Duodenal mucosa (tissue), 2 donors: ENCODE measurements at regions not wholly inside any gene's neighbourhood (a gene's known extent, or its start where the extent isn't known, plus 50 kb on each side); places are given as distances from the start of the nearest gene placed in this dataset.
"Not testable (repeated sequence)": the region's sequence is repeated elsewhere in the genome, so short reads cannot be mapped to it uniquely, and the experiment has no call there.

Source experiments
- H3K27ac ChIP-seq: one replicate; pipeline ENCODE4 v1.7.0; 2013; ENCODE audit warnings: low read depth, low read length
- H3K27me3 ChIP-seq, 2 donors: one replicate each; pipeline ENCODE4 v1.7.0; 2013; ENCODE audit warnings: low read length in 2 of 2, control low read depth in 1 of 2; ENCODE audit not compliant: insufficient read depth in 2 of 2, control insufficient read depth in 1 of 2
- H3K36me3 ChIP-seq, 2 donors: one replicate each; pipeline ENCODE4 v1.7.0; 2013; ENCODE audit warnings: low read length in 2 of 2, control low read depth in 1 of 2; ENCODE audit not compliant: insufficient read depth in 2 of 2, control insufficient read depth in 1 of 2
- H3K4me1 ChIP-seq, 2 donors: one replicate each; pipeline ENCODE4 v1.7.0; 2013; ENCODE audit warnings: low read length in 2 of 2, control low read depth in 1 of 2; ENCODE audit not compliant: insufficient read depth in 2 of 2, control insufficient read depth in 1 of 2
- H3K4me3 ChIP-seq, 2 donors: one replicate each; pipeline ENCODE4 v1.7.0; 2013; ENCODE audit warnings: low read length in 2 of 2, low read depth in 1 of 2
- H3K9ac ChIP-seq, 2 donors: one replicate each; pipeline ENCODE4 v1.7.0; 2013; ENCODE audit warnings: low read length in 2 of 2, low read depth in 1 of 2
- H3K9me3 ChIP-seq, 2 donors: one replicate each; pipeline ENCODE4 v1.7.0; 2013; ENCODE audit warnings: low read length in 2 of 2, control low read depth in 1 of 2; ENCODE audit not compliant: control insufficient read depth in 1 of 2

DNA sequence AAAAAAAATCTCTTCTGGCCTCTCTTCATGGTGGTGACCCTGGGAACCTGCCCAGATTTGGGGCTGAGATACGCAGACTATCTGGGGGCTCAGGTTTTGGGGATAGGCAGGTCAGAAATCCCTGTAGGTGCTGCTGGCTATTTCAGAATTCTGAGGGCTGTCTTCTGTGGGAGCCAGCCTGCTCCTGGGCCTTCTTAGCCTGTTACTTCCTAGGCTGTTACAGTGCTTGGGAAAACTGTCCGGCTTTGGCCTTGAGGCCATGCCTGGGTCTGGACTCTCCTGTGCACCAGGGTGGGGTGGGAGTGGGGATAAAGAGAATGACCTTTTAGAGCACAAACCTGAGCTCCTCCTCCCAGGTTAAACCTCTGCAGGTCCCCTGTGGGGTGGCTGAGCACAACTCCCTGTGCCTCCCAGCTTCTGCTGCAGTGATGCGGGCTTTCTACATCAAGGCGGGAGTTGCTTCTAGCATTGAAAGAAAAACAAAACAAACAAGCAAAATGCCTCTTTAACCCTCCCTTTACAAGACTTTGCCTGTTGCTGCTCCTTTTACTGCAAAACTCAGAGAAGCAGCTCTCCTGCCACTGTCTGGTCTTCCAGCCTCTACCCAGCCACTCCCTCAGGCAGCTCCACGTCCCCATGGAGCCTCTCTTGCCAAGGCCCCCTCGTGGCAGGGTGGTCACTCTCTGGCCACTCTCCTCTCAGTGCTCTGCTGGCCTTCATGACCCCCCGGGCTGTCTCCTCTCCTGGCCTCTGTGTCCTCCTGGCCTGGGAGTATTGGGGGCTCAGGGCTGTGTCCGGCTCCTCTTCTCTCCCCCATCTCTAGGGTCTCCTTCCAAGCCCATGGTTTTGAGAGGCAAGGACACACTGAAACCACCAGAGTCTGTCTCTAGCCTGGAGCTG is 293.0 kb upstream of the HS6ST1 start:
- H3K36me3 ChIP-seq, result no peaks in the 10 kb centered on the region
- H3K4me1 ChIP-seq, result no peaks in the 10 kb centered on the region
- no peaks in the 10 kb centered on the region for H3K9me3 ChIP-seq
- no peak overlapping the region for H3K27ac ChIP-seq
- H3K9ac ChIP-seq, result no peak overlapping the region
- H3K4me3 ChIP-seq, result no peak overlapping the region
- no peaks in the 10 kb centered on the region for H3K27me3 ChIP-seq

GRCh38 chr2:128612628-128613027 is 294.0 kb upstream of the HS6ST1 start:
- H3K4me3 ChIP-seq, result no peak overlapping the region
- H3K4me1 ChIP-seq, result no peaks in the 10 kb centered on the region
- no peaks in the 10 kb centered on the region for H3K36me3 ChIP-seq
- H3K27ac ChIP-seq, result no peak overlapping the region
- H3K27me3 ChIP-seq, result no peaks in the 10 kb centered on the region
- no peak overlapping the region for H3K9ac ChIP-seq
- no peaks in the 10 kb centered on the region for H3K9me3 ChIP-seq

- no peaks in the 10 kb centered on the region for H3K9me3 ChIP-seq
- no peak overlapping the region for H3K27ac ChIP-seq
- H3K27me3 ChIP-seq, result no peaks in the 10 kb centered on the region
- no peaks in the 10 kb centered on the region for H3K36me3 ChIP-seq
- no peak overlapping the region for H3K9ac ChIP-seq
- no peak overlapping the region for H3K4me3 ChIP-seq
- no peaks in the 10 kb centered on the region for H3K4me1 ChIP-seq
These were observed 294.7 kb upstream of the HS6ST1 start for GRCh38 chr2:128613351-128613750.

GRCh38 chr2:128613876-128614275 is 295.2 kb upstream of the HS6ST1 start:
- no peaks in the 10 kb centered on the region for H3K27me3 ChIP-seq
- H3K36me3 ChIP-seq, result no peaks in the 10 kb centered on the region
- H3K27ac ChIP-seq, result no peak overlapping the region
- no peaks in the 10 kb centered on the region for H3K4me1 ChIP-seq
- no peaks in the 10 kb centered on the region for H3K9me3 ChIP-seq
- H3K9ac ChIP-seq, result no peak overlapping the region
- no peak overlapping the region for H3K4me3 ChIP-seq

DNA sequence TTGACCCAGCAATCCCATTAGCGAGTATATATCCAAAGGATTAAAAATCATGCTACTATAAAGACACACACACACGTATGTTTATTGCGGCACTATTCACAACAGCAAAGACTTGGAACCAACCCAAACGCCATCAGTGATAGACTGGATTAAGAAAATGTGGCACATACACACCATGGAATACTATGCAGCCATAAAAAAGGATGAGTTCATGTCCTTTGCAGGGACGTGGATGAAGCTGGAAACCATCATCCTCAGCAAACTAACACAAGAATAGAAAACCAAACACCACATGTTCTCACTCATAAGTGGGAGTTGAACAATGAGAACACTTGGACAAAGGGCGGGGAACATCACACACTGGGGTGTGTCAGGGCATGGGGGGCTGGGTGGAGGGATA is 296.2 kb upstream of the HS6ST1 start:
- H3K4me3 ChIP-seq, H3K36me3 ChIP-seq, H3K9ac ChIP-seq, H3K4me1 ChIP-seq, H3K27ac ChIP-seq, H3K9me3 ChIP-seq, H3K27me3 ChIP-seq: not testable (repeated sequence)

GRCh38 chr2:128615571-128615970 is 296.9 kb upstream of the HS6ST1 start:
- Histone ChIP-seq H3K36me3 (no peaks in the 10 kb centered on the region), H3K27me3 (no peaks in the 10 kb centered on the region)

DNA sequence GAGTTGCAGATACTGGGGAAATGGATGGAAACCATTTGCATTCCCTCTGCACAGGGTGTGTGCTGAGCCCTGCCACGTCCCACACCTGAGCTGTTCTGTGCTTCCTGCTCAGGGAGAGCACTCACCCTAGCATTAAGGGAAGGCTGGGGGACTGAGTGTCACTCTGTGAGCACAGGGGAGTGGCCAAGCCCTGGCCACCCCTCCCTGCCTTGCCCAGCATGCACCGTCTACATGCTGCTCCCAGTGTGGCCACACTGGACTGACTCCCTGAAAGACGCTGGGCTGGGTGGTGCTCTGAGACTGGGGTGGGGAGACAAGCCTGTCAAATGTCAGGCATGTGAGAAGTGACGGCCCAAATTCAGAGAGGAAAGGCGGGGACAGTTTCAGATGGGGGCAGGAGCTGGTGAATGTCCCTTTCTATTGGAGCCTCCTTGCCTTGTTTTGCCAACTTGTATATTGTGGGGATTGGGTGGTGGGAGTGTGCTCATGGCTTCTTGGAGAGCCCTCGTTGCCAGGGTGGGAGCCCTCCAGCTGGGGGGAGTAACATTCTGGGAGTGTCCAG is 298.4 kb upstream of the HS6ST1 start:
- no peak overlapping the region for H3K9ac ChIP-seq
- no peaks in the 10 kb centered on the region for H3K36me3 ChIP-seq
- H3K4me3 ChIP-seq, result no peak overlapping the region
- no peaks in the 10 kb centered on the region for H3K4me1 ChIP-seq
- no peak overlapping the region for H3K27ac ChIP-seq
- H3K27me3 ChIP-seq, result no peaks in the 10 kb centered on the region
- no peaks in the 10 kb centered on the region for H3K9me3 ChIP-seq

More at GRCh38 chr2:128615571-128615970, 296.9 kb upstream of the HS6ST1 start:
- Histone ChIP-seq H3K9me3 (no peaks in the 10 kb centered on the region), H3K27ac (no peak overlapping the region), H3K4me3 (no peak overlapping the region), H3K9ac (no peak overlapping the region), H3K4me1 (no peaks in the 10 kb centered on the region)

GRCh38 chr2:128617661-128618060 is 299.0 kb upstream of the HS6ST1 start:
- H3K9ac ChIP-seq, result no peak overlapping the region
- H3K9me3 ChIP-seq, result no peaks in the 10 kb centered on the region
- no peak overlapping the region for H3K4me3 ChIP-seq
- no peaks in the 10 kb centered on the region for H3K4me1 ChIP-seq
- H3K36me3 ChIP-seq, result no peaks in the 10 kb centered on the region
- H3K27ac ChIP-seq, result no peak overlapping the region
- H3K27me3 ChIP-seq, result no peaks in the 10 kb centered on the region

DNA sequence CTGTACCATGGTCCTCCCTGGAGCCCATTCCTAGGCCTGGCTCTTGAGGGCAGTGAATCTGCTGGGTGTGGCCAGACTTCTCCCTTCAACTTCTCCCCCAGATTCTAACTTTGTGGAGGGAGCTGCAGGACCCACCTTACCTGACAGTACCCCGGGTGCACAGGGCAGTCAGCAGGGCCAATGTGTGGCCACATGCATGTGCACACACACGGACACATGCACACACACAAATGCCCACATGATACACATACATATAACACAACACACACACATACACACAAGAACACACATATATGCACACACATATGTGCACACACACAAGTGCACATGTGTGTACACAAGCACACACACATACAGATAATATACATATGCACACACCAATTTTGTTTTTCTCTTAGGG is 300.0 kb upstream of the HS6ST1 start:
- H3K9ac ChIP-seq, result no peak overlapping the region
- no peak overlapping the region for H3K27ac ChIP-seq
- H3K4me1 ChIP-seq, result peaks cover 0 to 9% of the 10 kb centered on the region in 2 donors
- no peaks in the 10 kb centered on the region for H3K36me3 ChIP-seq
- H3K9me3 ChIP-seq, result no peaks in the 10 kb centered on the region
- H3K4me3 ChIP-seq, result no peak overlapping the region
- H3K27me3 ChIP-seq, result no peaks in the 10 kb centered on the region

DNA sequence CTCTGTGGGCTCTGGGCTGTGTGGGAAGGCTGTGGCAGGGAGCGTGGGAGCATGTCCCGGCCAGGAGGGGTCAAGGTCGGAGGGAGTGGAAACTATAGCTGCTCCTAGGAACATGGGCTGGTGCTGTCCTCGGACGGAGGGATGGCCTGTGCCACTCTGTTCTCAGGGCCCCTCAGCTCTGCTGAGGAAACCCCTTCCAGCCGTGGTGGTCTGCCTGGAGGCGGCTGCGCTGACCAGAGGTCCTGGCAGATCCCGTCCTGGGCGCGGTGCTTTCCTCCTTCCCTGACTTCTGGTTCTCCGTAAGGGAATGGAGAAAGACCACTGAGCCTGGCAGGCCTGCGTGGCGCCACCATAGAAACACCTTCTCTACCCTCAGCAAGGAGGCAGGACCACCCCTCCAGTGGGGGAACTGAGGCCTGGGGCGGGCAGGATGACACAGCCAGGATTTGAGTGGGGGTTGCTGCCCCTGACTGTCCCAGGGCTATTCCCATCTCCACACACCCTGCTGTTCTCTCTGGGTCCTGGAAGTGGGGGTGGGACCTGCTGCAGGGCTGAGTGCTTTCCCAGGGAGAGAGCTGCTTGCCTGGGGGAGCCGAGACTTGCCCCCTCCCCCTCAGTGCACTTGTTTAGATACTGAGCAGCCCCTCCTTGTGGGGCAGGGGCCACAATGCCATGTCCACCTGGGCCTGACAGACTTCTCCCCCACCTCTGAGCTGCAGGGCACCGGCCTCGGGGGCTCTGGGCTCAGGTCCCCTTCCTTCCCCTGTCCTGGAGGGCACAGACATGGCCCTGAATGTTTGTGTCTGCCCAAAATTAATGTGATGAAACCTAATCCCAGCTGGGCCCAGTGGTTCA is 301.0 kb upstream of the HS6ST1 start:
- Histone ChIP-seq H3K36me3 (no peaks in the 10 kb centered on the region), H3K9ac (no peak overlapping the region), H3K4me1 (peaks cover 0 to 11% of the 10 kb centered on the region in 2 donors), H3K4me3 (no peak overlapping the region), H3K27me3 (no peaks in the 10 kb centered on the region), H3K9me3 (no peaks in the 10 kb centered on the region), H3K27ac (no peak overlapping the region)
